Dermis blood vessel endothelial cell (primary cell): ENCODE measurements at regions not wholly inside any gene's neighbourhood (a gene's known extent, or its start where the extent isn't known, plus 50 kb on each side); places are given as distances from the start of the nearest gene placed in this dataset.
A peak's percentile ranks its signal among the peaks of the same experiment; 100 is the strongest.

Source experiments
- DNase-seq: peaks from one replicate; pipeline ENCODE4 v3.0.0; 2010

DNA sequence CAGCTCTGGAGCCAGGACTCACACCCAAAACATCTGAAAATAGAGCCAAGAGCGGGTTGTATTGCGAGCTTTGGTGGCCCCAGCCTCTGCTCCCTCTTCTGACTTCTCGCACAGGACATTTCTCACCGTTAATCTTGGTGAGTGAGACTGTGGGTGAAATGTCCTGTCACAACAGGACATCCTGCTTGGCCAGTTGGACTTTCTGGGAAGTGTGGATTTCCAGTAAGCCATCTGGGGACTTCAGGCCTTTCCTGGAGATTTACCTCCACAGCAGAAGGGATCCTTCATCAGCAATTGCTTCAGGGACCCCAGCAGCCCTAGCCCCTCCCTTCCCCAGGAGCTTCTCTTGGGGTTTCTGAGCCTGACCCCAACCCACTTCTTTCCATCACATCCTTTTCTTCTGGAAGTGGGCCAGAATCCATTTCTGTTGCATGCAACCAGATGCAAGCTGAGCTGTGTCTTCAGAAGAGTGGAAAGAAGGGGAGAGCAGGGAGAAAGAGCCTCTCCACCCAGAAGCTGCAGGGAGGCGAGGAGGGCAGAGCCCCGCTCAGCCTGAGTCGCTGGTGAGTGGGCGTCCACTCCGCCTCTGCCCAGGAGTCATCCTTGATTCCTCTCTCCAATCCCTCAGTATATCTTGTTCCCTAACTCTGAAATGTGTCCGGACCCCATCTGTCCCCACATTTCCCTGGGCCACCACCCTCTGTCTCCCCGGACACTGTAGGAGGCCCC, 50.3 kb upstream of the GADD45G start:
- no peak for DNase-seq

DNA sequence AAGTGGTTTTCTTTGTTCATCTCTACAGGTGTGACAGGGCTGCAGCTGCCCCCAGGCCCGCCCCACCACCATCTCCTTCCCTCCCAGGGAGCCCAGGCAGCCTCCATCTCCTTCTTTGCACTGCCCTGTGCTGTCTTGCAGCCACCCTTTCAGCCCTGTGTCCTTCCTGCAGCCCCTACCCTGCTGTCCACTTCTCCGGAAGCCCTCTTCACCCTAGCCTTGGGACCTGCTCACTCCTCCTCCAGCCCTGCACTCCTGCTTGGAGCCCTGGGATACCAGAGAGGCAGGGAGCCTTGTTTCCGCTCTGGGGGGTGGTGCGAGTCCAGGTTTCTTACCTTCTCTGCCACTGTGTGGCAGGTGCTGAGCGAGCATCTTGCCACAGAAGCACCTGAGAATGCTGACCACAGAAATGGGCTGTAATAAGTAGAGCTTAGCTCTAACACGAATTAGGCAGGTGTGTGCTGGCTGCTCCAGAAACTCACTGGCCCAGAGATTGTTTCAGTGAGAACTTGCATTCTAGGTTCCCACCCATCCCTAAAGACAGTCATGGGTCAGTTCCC, 51.3 kb upstream of the GADD45G start:
- no peak for DNase-seq

DNA sequence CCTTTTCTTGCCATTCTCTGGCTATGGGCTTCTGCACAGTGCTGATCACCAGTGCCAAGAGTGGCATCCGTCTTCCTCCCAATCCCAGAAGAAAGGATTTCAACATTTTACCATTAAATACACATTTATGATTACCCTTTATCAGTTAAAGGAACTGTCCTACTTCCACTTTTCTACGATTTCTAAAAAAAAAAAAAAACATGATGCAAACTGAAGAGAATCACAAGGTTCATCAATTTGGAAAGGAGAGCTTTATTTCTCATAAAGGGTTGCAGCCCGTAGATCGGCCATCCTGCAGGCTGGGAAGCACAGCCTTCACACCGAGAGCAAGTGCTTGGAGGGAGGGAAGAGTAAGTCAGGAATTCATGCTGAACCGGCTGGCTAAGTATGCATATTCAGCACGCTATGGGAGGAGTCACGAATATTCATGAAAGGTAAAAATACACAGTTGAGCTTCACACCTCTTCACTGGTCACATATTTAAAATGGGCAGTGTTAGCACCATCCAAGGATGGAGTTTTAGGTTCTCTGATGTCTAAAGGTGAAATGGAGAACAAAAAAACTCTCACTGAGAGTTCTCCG, 52.5 kb upstream of the SEMA4D start:
- DNase-seq: no peak

DNA sequence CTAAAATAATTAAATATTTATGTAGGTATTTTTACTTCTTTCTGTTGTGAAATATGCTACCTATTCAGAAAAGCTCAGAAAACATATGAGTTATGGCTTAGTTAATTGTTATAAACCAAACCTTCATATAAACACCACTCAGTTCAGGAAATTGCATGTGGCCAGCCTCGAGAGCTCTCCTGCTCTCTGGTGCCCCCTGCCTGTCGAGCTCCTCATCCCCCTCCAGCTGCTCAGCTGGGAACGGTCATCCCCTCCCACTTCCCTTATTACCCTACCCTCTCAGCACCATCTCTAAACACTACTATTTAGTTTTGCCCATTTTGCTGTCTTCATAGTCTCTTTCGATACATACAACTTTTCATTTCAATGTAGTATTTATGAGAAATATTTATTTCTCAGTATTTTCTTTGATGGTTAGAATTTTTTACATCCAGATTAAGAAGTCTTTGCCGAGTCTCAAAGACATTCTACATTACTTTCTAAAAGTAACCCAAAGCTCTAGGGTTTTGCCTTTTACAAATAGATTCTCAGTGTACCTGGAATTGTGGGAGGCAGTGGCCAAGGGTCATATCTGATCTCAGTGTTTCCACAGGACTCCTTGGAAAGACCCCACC, 51.2 kb upstream of the SEMA4D start:
- DNase-seq: peak; percentile 86

DNA sequence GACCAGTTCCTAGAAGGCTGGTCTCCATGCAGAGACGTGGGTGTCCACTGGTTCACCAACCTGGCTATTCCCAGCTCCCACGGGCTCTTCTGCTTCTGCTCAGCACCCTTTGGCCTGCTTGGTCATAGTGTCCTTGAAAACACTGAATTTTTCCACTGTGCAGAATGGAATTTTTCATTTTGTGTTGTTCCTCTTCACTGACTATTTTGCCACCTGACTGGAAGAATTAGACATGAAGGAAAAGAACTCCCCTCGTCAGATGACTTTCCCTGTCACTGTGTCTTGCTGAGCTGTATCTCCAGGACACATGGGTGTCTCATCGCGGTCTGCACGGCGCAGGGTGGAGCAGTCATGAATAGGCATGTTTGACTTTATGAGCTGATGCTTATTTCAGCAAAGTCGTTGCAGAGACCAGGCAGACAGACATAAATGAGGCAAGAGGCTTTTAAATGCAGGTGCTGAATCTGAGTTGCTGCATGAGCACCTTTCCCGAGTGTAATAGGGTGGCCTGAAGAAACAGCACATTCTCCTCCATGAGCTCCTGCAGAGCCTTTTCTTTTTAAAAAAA, 50.2 kb upstream of the SEMA4D start:
- no peak for DNase-seq
